Tibial nerve (tissue), 4 donors: ENCODE measurements at regions not wholly inside any gene's neighbourhood (a gene's known extent, or its start where the extent isn't known, plus 50 kb on each side); places are given as distances from the start of the nearest gene placed in this dataset.

ENCODE experiments used
- DNase-seq, 2 donors: peaks; one replicate each; pipeline ENCODE4 v3.0.0-alpha.2; 2019; ENCODE audit warnings: low spot score in 2 of 2
- H3K27ac ChIP-seq, 4 donors: fragments of 200-600 bp; sonication (generic) in 3 of 4; one replicate each; pipeline ENCODE4 v1.5.1; 2017 to 2019; ENCODE audit warnings: mild to moderate bottlenecking in 1 of 4
- H3K27me3 ChIP-seq, 2 donors: fragments of 200-600 bp; sonication (generic) in 1 of 2; one replicate each; pipeline versions ENCODE4 v1.5.1 to v1.6.0; 2017 to 2019
- H3K36me3 ChIP-seq, 3 donors: fragments of 200-600 bp; sonication (generic); one replicate each; pipeline ENCODE4 v1.5.1; 2018 to 2019
- H3K4me1 ChIP-seq, 4 donors: fragments of 200-600 bp; sonication (generic) in 3 of 4; one replicate each; pipeline ENCODE4 v1.5.1; 2017 to 2019
- H3K4me3 ChIP-seq, 4 donors: fragments of 200-600 bp; sonication (generic) in 3 of 4; one replicate each; pipeline ENCODE4 v1.5.1; 2017 to 2019; ENCODE audit warnings: mild to moderate bottlenecking in 1 of 4, moderate library complexity in 1 of 4
- H3K9me3 ChIP-seq, 4 donors: fragments of 200-600 bp; sonication (generic) in 3 of 4; one replicate each; pipeline ENCODE4 v1.5.1; 2017 to 2019
- CTCF ChIP-seq, 5 experiments: fragments of 200-600 bp in 3 of 5; fragments of 450-650 bp in 2 of 5; sonication (generic) in 3 of 5; IDR thresholded peaks; one replicate each; pipeline ENCODE4 v1.5.1; 2016 to 2019; ENCODE audit warnings: antibody characterized with exemption in 5 of 5, mild to moderate bottlenecking in 3 of 5, moderate library complexity in 2 of 5
- EP300 ChIP-seq, 2 donors: sonication (generic); formaldehyde crosslinking; IDR thresholded peaks; one replicate each; pipeline ENCODE4 v1.6.1; 2017; ENCODE audit warnings: antibody characterized with exemption in 2 of 2, mild to moderate bottlenecking in 1 of 2
- POLR2A ChIP-seq, 2 donors: fragments of 450-650 bp; IDR thresholded peaks; one replicate each; pipeline ENCODE4 v1.6.1; 2017; ENCODE audit warnings: antibody characterized with exemption in 2 of 2, mild to moderate bottlenecking in 2 of 2, moderate library complexity in 2 of 2
- WGBS, 2 donors: methylation state at CpG; one replicate each; pipeline ENCODE4 v1.1.5; 2018; 5-methylcytosine and 5-hydroxymethylcytosine counted together

- Histone ChIP-seq H3K27ac (no peak overlapping the region), H3K4me3 (no peak overlapping the region), H3K9me3 (no peaks in the 10 kb centered on the region), H3K36me3 (no peaks in the 10 kb centered on the region), H3K4me1 (peaks cover 0 to 4% (median 0%) of the 10 kb centered on the region in 4 donors), H3K27me3 (no peaks in the 10 kb centered on the region)
- TF ChIP-seq CTCF (IDR thresholded peaks at IDR 0.05) (no peak), POLR2A (IDR thresholded peaks at IDR 0.05) (no peak), EP300 (IDR thresholded peaks at IDR 0.05) (no peak)
- no peak for DNase-seq
- WGBS, 2 donors = 21 to 30% methylated on average over 1 of the region's 1 CpG
Observed at GRCh38 chr20:11497545-11497944, 420.1 kb upstream of the BTBD3 start.

- Histone ChIP-seq H3K36me3 (no peaks in the 10 kb centered on the region), H3K4me3 (no peak overlapping the region), H3K9me3 (no peaks in the 10 kb centered on the region), H3K27me3 (no peaks in the 10 kb centered on the region), H3K4me1 (peaks cover 0 to 4% (median 0%) of the 10 kb centered on the region in 4 donors), H3K27ac (no peak overlapping the region)
- no peak for TF ChIP-seq CTCF (IDR thresholded peaks at IDR 0.05)
- no peak for TF ChIP-seq POLR2A (IDR thresholded peaks at IDR 0.05)
- TF ChIP-seq EP300 (IDR thresholded peaks at IDR 0.05) = no peak
- DNase-seq = no peak
- WGBS, 2 donors = 88 to 90% methylated on average over 6 of the region's 6 CpGs
Observed at GRCh38 chr20:11499101-11499634, 418.5 kb upstream of the BTBD3 start.

DNA sequence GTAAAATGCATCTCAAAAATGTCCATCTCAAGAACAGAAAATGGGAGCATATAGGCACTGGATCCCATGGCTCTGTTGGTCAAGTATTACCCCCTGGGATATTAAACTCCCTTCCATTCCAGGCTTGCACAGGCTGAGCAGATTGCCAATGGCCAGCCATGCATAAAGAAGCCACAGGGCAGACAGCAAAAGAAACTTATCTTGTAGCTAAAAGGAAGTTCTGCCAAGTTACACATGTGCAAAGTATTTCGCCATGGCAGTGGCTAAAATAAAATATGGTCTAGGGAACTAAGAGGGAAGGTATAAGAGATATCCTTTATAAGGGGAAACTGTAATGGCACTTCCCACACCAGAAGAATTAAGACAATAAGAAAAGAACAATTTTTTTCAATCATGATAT, 415.6 kb upstream of the BTBD3 start:
- Histone ChIP-seq H3K4me1 (peaks cover 0 to 4% (median 0%) of the 10 kb centered on the region in 4 donors), H3K27me3 (no peaks in the 10 kb centered on the region), H3K4me3 (no peak overlapping the region), H3K27ac (no peak overlapping the region), H3K36me3 (no peaks in the 10 kb centered on the region), H3K9me3 (no peaks in the 10 kb centered on the region)
- 89% methylated on average over 1 of the region's 1 CpG for WGBS, 2 donors
- TF ChIP-seq EP300 (IDR thresholded peaks at IDR 0.05) = no peak
- TF ChIP-seq POLR2A (IDR thresholded peaks at IDR 0.05) = no peak
- TF ChIP-seq CTCF (IDR thresholded peaks at IDR 0.05) = no peak
- no peak for DNase-seq

- H3K27me3 ChIP-seq = no peaks in the 10 kb centered on the region
- H3K4me1 ChIP-seq = peaks cover 0 to 4% (median 0%) of the 10 kb centered on the region in 4 donors
- no peak overlapping the region for H3K4me3 ChIP-seq
- H3K27ac ChIP-seq = no peak overlapping the region
- TF ChIP-seq EP300 (IDR thresholded peaks at IDR 0.05) (no peak), CTCF (IDR thresholded peaks at IDR 0.05) (no peak), POLR2A (IDR thresholded peaks at IDR 0.05) (no peak)
- no peaks in the 10 kb centered on the region for H3K9me3 ChIP-seq
- H3K36me3 ChIP-seq = no peaks in the 10 kb centered on the region
- no peak for DNase-seq
Observed at GRCh38 chr20:11502671-11503070, 415.0 kb upstream of the BTBD3 start.

- H3K9me3 ChIP-seq = peaks cover 0 to 10% (median 0%) of the 10 kb centered on the region in 4 donors
- TF ChIP-seq EP300 (IDR thresholded peaks at IDR 0.05) (no peak), POLR2A (IDR thresholded peaks at IDR 0.05) (no peak), CTCF (IDR thresholded peaks at IDR 0.05) (no peak)
- no peak overlapping the region for H3K27ac ChIP-seq
- H3K36me3 ChIP-seq = no peaks in the 10 kb centered on the region
- no peak for DNase-seq
- no peaks in the 10 kb centered on the region for H3K27me3 ChIP-seq
- no peak overlapping the region for H3K4me3 ChIP-seq
- no peaks in the 10 kb centered on the region for H3K4me1 ChIP-seq
Observed at GRCh38 chr20:11509776-11510175, 407.9 kb upstream of the BTBD3 start.
